ENCODE measurements at regions not wholly inside any gene's neighbourhood (a gene's known extent, or its start where the extent isn't known, plus 50 kb on each side); places are given as distances from the start of the nearest gene placed in this dataset.
A peak's percentile ranks its signal among the peaks of the same experiment; 100 is the strongest.

- no peak for DNase-seq (ENCODE audit: low spot score)
Measured at GRCh38 chr10:104505521-104506042, 135.5 kb upstream of the SORCS3 start.

- no peak for DNase-seq (ENCODE audit: low spot score)
Measured at GRCh38 chr10:104509981-104510380, 131.1 kb upstream of the SORCS3 start.

GRCh38 chr10:104510644-104511043 lies 130.4 kb upstream of the SORCS3 start:
- DNase-seq (ENCODE audit: low spot score) = no peak

- DNase-seq (ENCODE audit: low spot score) = no peak
Measured at GRCh38 chr10:104512800-104513199, 128.3 kb upstream of the SORCS3 start.

GRCh38 chr10:104515678-104516199 lies 125.4 kb upstream of the SORCS3 start:
- DNase-seq (ENCODE audit: low spot score) = no peak

GRCh38 chr10:104516986-104517385 lies 124.1 kb upstream of the SORCS3 start:
- DNase-seq (ENCODE audit: low spot score) = no peak

GRCh38 chr10:104517946-104518345 lies 123.1 kb upstream of the SORCS3 start:
- DNase-seq (ENCODE audit: low spot score) = no peak

GRCh38 chr10:104518891-104519290 lies 122.2 kb upstream of the SORCS3 start:
- no peak for DNase-seq (ENCODE audit: low spot score)

GRCh38 chr10:104520653-104521052 lies 120.4 kb upstream of the SORCS3 start:
- DNase-seq (ENCODE audit: low spot score) = no peak

- peak; percentile 38 for DNase-seq (ENCODE audit: low spot score)
Measured at GRCh38 chr10:104521901-104522694, 119.0 kb upstream of the SORCS3 start.

- no peak for DNase-seq (ENCODE audit: low spot score)
Measured at GRCh38 chr10:104526188-104526587, 114.9 kb upstream of the SORCS3 start.

GRCh38 chr10:104527013-104527412 lies 114.1 kb upstream of the SORCS3 start:
- no peak for DNase-seq (ENCODE audit: low spot score)

GRCh38 chr10:104540181-104540580 lies 100.9 kb upstream of the SORCS3 start:
- no peak for DNase-seq (ENCODE audit: low spot score)

GRCh38 chr10:104541820-104542219 lies 99.3 kb upstream of the SORCS3 start:
- no peak for DNase-seq (ENCODE audit: low spot score)

GRCh38 chr10:104546336-104546735 lies 94.8 kb upstream of the SORCS3 start:
- no peak for DNase-seq (ENCODE audit: low spot score)

GRCh38 chr10:104546756-104547155 lies 94.3 kb upstream of the SORCS3 start:
- no peak for DNase-seq (ENCODE audit: low spot score)

- no peak for DNase-seq (ENCODE audit: low spot score)
Measured at GRCh38 chr10:104548090-104548489, 93.0 kb upstream of the SORCS3 start.

GRCh38 chr10:104556831-104557230 lies 84.3 kb upstream of the SORCS3 start:
- no peak for DNase-seq (ENCODE audit: low spot score)

- DNase-seq (ENCODE audit: low spot score) = no peak
Measured at GRCh38 chr10:104557966-104558365, 83.1 kb upstream of the SORCS3 start.

- no peak for DNase-seq (ENCODE audit: low spot score)
Measured at GRCh38 chr10:104559935-104560334, 81.2 kb upstream of the SORCS3 start.

GRCh38 chr10:104563051-104563450 lies 78.0 kb upstream of the SORCS3 start:
- no peak for DNase-seq (ENCODE audit: low spot score)

GRCh38 chr10:104563548-104563947 lies 77.5 kb upstream of the SORCS3 start:
- no peak for DNase-seq (ENCODE audit: low spot score)

GRCh38 chr10:104574427-104574826 lies 66.7 kb upstream of the SORCS3 start:
- no peak for DNase-seq (ENCODE audit: low spot score)

- DNase-seq (ENCODE audit: low spot score) = no peak
Measured at GRCh38 chr10:104574838-104575237, 66.3 kb upstream of the SORCS3 start.
